Stimulated activated CD8-positive, alpha-beta memory T cell treated with anti-CD3 and anti-CD28 coated beads, Interleukin-2, amount 100 ng/mL, for 1 hour (primary cell): ENCODE measurements at regions not wholly inside any gene's neighbourhood (a gene's known extent, or its start where the extent isn't known, plus 50 kb on each side); places are given as distances from the start of the nearest gene placed in this dataset.
"Not testable (repeated sequence)": the region's sequence is repeated elsewhere in the genome, so short reads cannot be mapped to it uniquely, and the experiment has no call there.

Experiments
- DNase-seq, 2 donors: peaks; one replicate each; pipeline ENCODE4 v3.0.0-alpha.2; 2020; ENCODE audit warnings: low read depth in 2 of 2

DNA sequence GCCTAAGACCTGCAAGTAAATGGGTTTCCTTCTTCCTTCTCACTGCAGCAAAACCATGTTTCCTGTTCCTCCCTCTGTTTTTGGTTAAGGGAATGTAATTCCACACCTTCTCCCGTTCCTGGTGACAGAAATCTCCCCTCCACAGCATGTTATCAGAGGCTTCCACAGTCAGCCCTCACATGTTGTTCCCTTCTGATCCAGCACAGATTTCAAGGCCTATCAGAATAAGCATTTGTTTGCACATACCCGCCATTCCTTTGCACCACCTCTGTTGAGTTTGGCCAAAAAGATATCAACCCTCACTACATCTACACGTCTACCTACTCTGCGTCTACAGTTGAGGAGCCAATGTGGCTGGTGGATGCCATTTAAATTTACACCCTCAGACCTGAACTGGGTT is 113.9 kb upstream of the GRM7 start:
- DNase-seq, result no peak

DNA sequence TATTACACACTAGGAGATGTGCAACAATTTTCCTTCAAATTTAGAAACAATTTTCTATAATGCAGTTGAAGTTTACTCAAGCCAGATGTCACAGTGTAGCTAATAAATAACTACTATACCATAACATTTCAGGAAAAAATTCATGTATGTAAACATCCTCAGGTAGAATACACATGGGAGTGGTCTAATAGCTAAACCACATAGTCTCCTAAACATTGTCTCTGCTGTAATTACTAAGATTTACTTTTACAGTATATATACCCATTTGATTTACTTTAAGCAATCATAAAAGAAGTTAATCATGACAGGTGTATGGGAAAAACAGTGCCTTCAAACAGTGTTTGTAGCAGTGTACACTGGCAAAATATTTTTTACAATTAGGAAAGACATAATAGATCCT is 110.1 kb upstream of the GRM7 start:
- DNase-seq, result no peak

GRCh38 chr3:6753536-6753935 is 107.4 kb upstream of the GRM7 start:
- no peak for DNase-seq

- not testable (repeated sequence) for DNase-seq
Observed at GRCh38 chr3:6769532-6770396, 91.2 kb upstream of the GRM7 start.

- no peak for DNase-seq
Observed at GRCh38 chr3:6770397-6770690, 90.6 kb upstream of the GRM7 start.

DNA sequence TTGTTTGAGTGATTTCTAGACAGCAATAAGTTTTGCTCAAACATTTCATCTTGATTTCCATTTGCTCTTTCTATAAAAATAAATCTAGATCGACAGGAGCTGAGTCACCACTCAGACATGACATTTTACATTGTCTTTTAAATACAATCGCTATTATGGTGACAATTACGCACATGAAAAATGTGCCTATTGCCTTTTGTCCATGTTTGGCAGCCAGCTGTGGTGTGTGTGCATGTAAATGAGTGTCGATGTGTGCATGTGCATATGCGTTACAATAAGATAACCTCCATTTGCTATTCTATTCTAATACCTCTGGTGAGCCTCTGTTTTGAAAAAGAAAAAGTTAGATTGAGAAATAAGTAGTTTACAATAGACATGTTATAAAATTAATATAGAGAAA is 89.7 kb upstream of the GRM7 start:
- no peak for DNase-seq

GRCh38 chr3:6779140-6779539 is 81.8 kb upstream of the GRM7 start:
- no peak for DNase-seq

DNA sequence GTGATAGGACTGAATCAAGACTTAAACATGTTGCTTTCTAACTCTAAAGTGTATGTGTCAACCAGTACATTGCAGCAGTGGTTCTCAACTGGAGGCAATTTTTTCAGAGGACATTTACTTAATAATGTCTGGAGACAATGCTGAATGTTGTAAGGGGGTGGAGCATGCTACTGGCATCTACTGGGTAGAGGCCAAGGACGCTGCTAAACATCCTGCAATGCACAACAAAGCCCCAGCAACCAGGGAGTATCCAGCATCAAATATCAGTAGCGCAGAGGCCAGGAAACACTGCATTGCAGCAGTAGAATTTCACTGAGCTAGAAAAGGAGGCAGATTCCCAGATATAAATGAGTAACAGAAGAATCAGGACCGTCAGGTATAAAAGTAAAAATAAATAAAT is 79.8 kb upstream of the GRM7 start:
- no peak for DNase-seq

- DNase-seq, result no peak
Observed at GRCh38 chr3:6785726-6786125, 75.2 kb upstream of the GRM7 start.

- DNase-seq, result no peak
Observed at GRCh38 chr3:6791161-6791560, 69.8 kb upstream of the GRM7 start.

- DNase-seq, result no peak
Observed at GRCh38 chr3:6799264-6799915, 61.5 kb upstream of the GRM7 start.

DNA sequence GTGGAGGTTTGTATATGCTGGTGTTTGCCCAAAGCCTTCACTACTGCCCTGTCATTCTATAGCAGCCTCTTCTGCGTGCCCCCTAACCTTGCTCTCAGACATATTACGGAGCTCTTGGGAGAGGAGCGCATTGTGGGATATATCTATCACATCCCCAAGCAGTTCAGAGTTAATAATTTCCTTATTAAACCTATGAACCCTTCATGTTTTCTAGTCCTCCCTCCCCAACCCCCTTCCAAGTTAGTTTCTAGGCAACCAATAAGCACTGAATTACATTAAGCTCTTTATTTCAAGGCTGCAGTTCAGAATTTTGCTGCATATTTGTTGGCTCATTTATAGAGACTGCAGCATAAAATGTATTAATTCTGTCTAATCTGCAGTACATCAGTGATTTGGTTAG is 57.3 kb upstream of the GRM7 start:
- no peak for DNase-seq

- no peak for DNase-seq
Observed at GRCh38 chr3:6805236-6805635, 55.7 kb upstream of the GRM7 start.

DNA sequence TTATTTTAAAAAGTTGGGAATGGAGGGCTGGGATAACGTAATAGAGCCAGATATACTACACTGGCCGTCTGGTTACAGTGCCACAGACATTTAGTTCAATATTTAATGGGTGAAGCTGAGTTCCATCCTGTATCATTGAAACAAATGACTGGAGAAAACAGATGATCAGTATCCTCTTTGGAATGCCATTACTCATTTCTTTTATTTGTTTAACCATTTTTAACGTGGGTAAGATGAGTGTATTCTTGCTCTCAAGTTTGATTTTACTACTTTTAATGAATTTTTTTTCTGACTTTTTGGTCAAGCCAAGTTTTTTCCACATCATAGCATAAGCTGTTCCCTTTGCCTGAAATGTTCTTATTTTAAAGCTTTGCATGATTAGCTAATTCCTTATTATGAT is 53.9 kb upstream of the GRM7 start:
- no peak for DNase-seq

- DNase-seq, result no peak
Observed at GRCh38 chr3:6807967-6808588, 52.8 kb upstream of the GRM7 start.

GRCh38 chr3:6809349-6809748 is 51.6 kb upstream of the GRM7 start:
- no peak for DNase-seq
